GM12878 (cell line): ENCODE measurements at regions not wholly inside any gene's neighbourhood (a gene's known extent, or its start where the extent isn't known, plus 50 kb on each side); places are given as distances from the start of the nearest gene placed in this dataset.

Experiments
- ATF3 ChIP-seq: IDR thresholded peaks from 2 replicates; pipeline ENCODE4 v1.6.1; 2011; ENCODE audit warnings: low read depth, mild to moderate bottlenecking, low read length, moderate library complexity, borderline replicate concordance; ENCODE audit errors: extremely low read depth
- BCL11A ChIP-seq: IDR thresholded peaks from 2 replicates; pipeline ENCODE4 v1.6.1; 2011; ENCODE audit warnings: low read depth, low read length
- BHLHE40 ChIP-seq, 2 experiments: fragments of 450-650 bp in 1 of 2; IDR thresholded peaks; 2 replicates each; pipeline ENCODE4 v1.6.1; 2011 to 2017; ENCODE audit warnings: low read depth in 2 of 2, borderline replicate concordance in 1 of 2, improper control_type of control experiment in 1 of 2, low read length in 1 of 2, mild to moderate bottlenecking in 1 of 2
- E2F8 ChIP-seq: fragments of 450-650 bp; IDR thresholded peaks from 2 replicates; pipeline ENCODE4 v1.6.1; 2018; ENCODE audit warnings: mild to moderate bottlenecking, low read depth, moderate library complexity; ENCODE audit not compliant: partially characterized antibody
- ESRRA ChIP-seq: IDR thresholded peaks from 2 replicates; pipeline ENCODE4 v1.6.1; 2012; ENCODE audit warnings: mild to moderate bottlenecking, low read length, improper control_type of control experiment
- HDAC2 ChIP-seq: fragments of 200-600 bp; sonication (generic); IDR thresholded peaks from 2 replicates; pipeline ENCODE4 v1.6.1; 2017
- KLF5 ChIP-seq: fragments of 450-650 bp; IDR thresholded peaks from 2 replicates; pipeline ENCODE4 v1.6.1; 2014; ENCODE audit warnings: mild to moderate bottlenecking; ENCODE audit not compliant: partially characterized antibody
- LARP7 ChIP-seq: fragments of 450-650 bp; IDR thresholded peaks from 2 replicates; pipeline ENCODE4 v1.6.1; 2017; ENCODE audit warnings: mild to moderate bottlenecking
- MEF2A ChIP-seq: IDR thresholded peaks from 2 replicates; pipeline ENCODE4 v1.6.1; 2011; ENCODE audit warnings: low read depth, mild to moderate bottlenecking, low read length, moderate library complexity; ENCODE audit not compliant: insufficient read depth
- MTA2 ChIP-seq: fragments of 450-650 bp; IDR thresholded peaks from 2 replicates; pipeline ENCODE4 v1.6.1; 2016; ENCODE audit warnings: low read depth, mild to moderate bottlenecking, moderate library complexity
- NBN ChIP-seq: fragments of 450-650 bp; IDR thresholded peaks from 2 replicates; pipeline ENCODE4 v1.6.1; 2016
- NKRF ChIP-seq: fragments of 450-650 bp; conservative IDR thresholded peaks from 2 replicates; pipeline ENCODE4 v1.6.1; 2017; ENCODE audit warnings: mild to moderate bottlenecking, moderate library complexity
- NRF1 ChIP-seq: conservative IDR thresholded peaks from 2 replicates; pipeline ENCODE4 v1.6.1; 2011; ENCODE audit warnings: mild to moderate bottlenecking, low read depth, low read length, improper control_type of control experiment
- PML ChIP-seq: IDR thresholded peaks from 2 replicates; pipeline ENCODE4 v1.6.1; 2012; ENCODE audit warnings: low read length, inconsistent platforms
- RB1 ChIP-seq: fragments of 450-650 bp; formaldehyde crosslinking; IDR thresholded peaks from 2 replicates; pipeline ENCODE4 v1.6.1; 2017; ENCODE audit warnings: mild to moderate bottlenecking, borderline replicate concordance
- RFX5 ChIP-seq: IDR thresholded peaks from 2 replicates; pipeline ENCODE4 v1.6.1; 2011; ENCODE audit warnings: low read depth, low read length, improper control_type of control experiment
- RUNX3 ChIP-seq: IDR thresholded peaks from 2 replicates; pipeline ENCODE4 v1.6.1; 2012; ENCODE audit warnings: low read length, inconsistent platforms
- SIN3A ChIP-seq: IDR thresholded peaks from 2 replicates; pipeline ENCODE4 v1.6.1; 2012; ENCODE audit warnings: low read depth, low read length, improper control_type of control experiment
- SMAD1 ChIP-seq: fragments of 450-650 bp; IDR thresholded peaks from 2 replicates; pipeline ENCODE4 v1.6.1; 2018; ENCODE audit warnings: mild to moderate bottlenecking, low read depth; ENCODE audit not compliant: partially characterized antibody
- SRF ChIP-seq, 2 experiments: IDR thresholded peaks; 2 replicates each; pipeline ENCODE4 v1.6.1; 2011; ENCODE audit warnings: low read depth in 2 of 2, low read length in 2 of 2, mild to moderate bottlenecking in 1 of 2, moderate library complexity in 1 of 2
- ZSCAN29 ChIP-seq: fragments of 450-650 bp; IDR thresholded peaks from 2 replicates; pipeline ENCODE4 v1.6.1; 2017; ENCODE audit warnings: mild to moderate bottlenecking, moderate library complexity
- TF ChIP-seq, protein P1 (sequence below): IDR thresholded peaks from 2 replicates; pipeline ENCODE4 v1.6.1; 2011; ENCODE audit warnings: low read depth, low read length, improper control_type of control experiment, borderline replicate concordance
- TF ChIP-seq, protein P2 (sequence below): fragments of 450-650 bp; IDR thresholded peaks from 2 replicates; pipeline ENCODE4 v1.6.1; 2017; ENCODE audit warnings: mild to moderate bottlenecking

- peak; percentile 79 for TF ChIP-seq RUNX3
- TF ChIP-seq BHLHE40 (IDR thresholded peaks at IDR 0.05; ENCODE audit: borderline replicate concordance in 1 of 2, low read depth in 2 of 2, low read length in 1 of 2): peak; percentile 30 to 42; a peak in 1 of 4 replicates
- no peak for TF ChIP-seq PML
- no peak for TF ChIP-seq BCL11A
- TF ChIP-seq RFX5: no peak
- TF ChIP-seq SRF (IDR thresholded peaks at IDR 0.05; ENCODE audit: low read depth in 2 of 2, low read length in 2 of 2): no peak
- TF ChIP-seq NRF1: no peak
- no peak for TF ChIP-seq SIN3A
- no peak for TF ChIP-seq MTA2
- no peak for TF ChIP-seq NBN
- no peak for TF ChIP-seq KLF5
- TF ChIP-seq NKRF: no peak
- TF ChIP-seq ZSCAN29: no peak
- TF ChIP-seq ESRRA: no peak
- no peak for TF ChIP-seq RB1
- no peak for TF ChIP-seq LARP7
- no peak for TF ChIP-seq SMAD1
- TF ChIP-seq, protein P1, sequence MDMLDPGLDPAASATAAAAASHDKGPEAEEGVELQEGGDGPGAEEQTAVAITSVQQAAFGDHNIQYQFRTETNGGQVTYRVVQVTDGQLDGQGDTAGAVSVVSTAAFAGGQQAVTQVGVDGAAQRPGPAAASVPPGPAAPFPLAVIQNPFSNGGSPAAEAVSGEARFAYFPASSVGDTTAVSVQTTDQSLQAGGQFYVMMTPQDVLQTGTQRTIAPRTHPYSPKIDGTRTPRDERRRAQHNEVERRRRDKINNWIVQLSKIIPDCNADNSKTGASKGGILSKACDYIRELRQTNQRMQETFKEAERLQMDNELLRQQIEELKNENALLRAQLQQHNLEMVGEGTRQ: no peak
- no peak for TF ChIP-seq E2F8
- peak; percentile 69; the same call in 1 of the 2 replicates for TF ChIP-seq MEF2A
- TF ChIP-seq ATF3: no peak
- TF ChIP-seq HDAC2: no peak
- TF ChIP-seq, protein P2, sequence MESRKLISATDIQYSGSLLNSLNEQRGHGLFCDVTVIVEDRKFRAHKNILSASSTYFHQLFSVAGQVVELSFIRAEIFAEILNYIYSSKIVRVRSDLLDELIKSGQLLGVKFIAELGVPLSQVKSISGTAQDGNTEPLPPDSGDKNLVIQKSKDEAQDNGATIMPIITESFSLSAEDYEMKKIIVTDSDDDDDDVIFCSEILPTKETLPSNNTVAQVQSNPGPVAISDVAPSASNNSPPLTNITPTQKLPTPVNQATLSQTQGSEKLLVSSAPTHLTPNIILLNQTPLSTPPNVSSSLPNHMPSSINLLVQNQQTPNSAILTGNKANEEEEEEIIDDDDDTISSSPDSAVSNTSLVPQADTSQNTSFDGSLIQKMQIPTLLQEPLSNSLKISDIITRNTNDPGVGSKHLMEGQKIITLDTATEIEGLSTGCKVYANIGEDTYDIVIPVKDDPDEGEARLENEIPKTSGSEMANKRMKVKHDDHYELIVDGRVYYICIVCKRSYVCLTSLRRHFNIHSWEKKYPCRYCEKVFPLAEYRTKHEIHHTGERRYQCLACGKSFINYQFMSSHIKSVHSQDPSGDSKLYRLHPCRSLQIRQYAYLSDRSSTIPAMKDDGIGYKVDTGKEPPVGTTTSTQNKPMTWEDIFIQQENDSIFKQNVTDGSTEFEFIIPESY: no peak
These were observed 705.1 kb downstream of the MED13L start (continued) for GRCh38 chr12:115572440-115572839.
